Cardiac septum (tissue), 1 donor: ENCODE measurements at regions not wholly inside any gene's neighbourhood (a gene's known extent, or its start where the extent isn't known, plus 50 kb on each side); places are given as distances from the start of the nearest gene placed in this dataset.
"Not testable (repeated sequence)": the region's sequence is repeated elsewhere in the genome, so short reads cannot be mapped to it uniquely, and the experiment has no call there.

Experiments used
- DNase-seq: peaks from one replicate; pipeline ENCODE4 v3.0.0-alpha.2; 2020; ENCODE audit warnings: low spot score
- intact Hi-C: fragments of 100-400 bp; cut with DNase I; formaldehyde crosslinking; loops from one replicate; pipeline ENCODE4 v1.14.0; 2022
- donor health status: DM: no; HTN: no; CAD: no.

GRCh38 chr10:121373411-121373810 is 224.8 kb downstream of the FGFR2 start:
- DNase-seq, result no peak
- intact Hi-C loops, result no loop called here

DNA sequence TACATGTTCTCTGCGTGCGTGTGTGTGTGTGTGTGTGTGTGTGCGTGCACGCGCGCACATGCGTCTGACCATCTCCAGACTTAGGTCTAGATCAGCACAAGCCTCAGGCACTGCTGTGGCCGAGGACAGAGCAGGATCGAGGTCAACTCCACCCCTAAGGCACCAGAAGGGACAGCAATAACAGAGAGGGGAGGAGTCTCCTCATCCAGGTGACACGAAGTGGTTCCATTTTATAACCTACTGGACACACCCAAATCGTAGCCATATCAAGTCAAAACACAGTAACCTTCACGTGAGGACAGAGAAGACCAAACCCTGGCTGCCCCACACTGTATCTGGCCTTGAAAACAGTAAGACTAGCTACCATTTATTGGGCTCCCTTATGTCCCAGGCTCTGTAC is 224.1 kb downstream of the FGFR2 start:
- intact Hi-C loops, result no loop called here
- DNase-seq, result no peak

DNA sequence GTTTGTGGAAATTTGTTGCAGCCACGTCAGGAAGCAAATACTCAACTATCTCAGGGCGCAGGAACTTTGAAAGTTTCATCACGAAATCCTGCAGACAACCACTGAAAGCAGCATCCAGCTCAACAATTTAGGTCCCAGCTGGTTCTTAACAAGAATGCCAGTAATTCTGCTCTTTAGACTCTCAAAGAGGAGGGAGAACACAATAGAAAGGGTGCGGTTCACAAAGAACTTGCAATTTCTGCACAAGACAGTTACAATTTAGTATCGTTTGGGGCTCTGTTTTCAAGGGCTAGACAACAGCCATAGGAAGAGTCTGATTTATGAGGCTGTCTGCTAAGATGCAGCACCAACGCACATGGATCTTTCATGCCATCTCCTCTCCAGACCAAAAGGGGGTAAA is 223.1 kb downstream of the FGFR2 start:
- intact Hi-C loops, result no loop called here
- DNase-seq, result no peak

- no peak for DNase-seq
- intact Hi-C loops, result no loop called here
Observed at GRCh38 chr10:121378251-121378801, 219.9 kb downstream of the FGFR2 start.

- no peak for DNase-seq
- intact Hi-C loops, result no loop called here
Observed at GRCh38 chr10:121379013-121379412, 219.2 kb downstream of the FGFR2 start.

DNA sequence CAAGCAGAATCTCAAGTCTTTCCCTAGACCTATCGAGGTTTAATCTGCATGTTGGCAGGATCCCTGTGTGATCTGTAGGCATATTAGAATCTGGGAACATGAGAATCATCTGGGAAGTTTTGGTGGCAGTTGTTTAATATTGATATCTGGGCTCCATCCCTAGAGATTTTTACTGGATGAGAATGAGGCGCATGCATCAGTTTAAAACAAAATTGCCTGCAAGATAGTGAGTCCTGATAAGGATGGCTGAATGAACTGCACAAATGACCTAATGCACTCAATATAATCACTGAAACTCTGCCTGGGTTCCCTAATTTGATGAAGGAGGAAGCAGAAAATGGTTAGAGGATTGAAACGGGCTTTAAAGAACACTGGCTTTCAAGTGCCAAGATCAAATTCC is 218.0 kb downstream of the FGFR2 start:
- intact Hi-C loops, result no loop called here
- DNase-seq, result no peak

GRCh38 chr10:121382029-121382520 is 216.2 kb downstream of the FGFR2 start:
- DNase-seq, intact Hi-C loops: not testable (repeated sequence)

- intact Hi-C loops, result no loop called here
- no peak for DNase-seq
Observed at GRCh38 chr10:121385136-121385535, 213.1 kb downstream of the FGFR2 start.

DNA sequence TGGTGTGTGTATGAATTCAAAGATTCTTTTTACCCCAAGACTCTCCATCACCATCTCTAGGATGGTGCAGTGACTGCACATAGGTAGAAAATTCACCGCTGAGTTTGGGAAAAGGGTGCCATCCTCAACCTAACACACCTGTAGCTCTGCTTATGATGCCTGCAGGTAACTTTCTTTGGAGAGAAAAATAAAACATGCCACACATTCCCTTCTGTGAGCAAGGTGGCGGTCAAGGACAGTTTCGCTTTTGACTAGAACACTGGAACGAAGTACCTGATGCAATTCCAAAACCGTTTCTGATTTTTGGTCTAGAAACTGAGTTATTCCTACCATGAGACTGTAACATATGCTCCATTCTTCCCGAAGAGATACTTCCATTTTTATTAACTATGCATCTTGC is 205.6 kb downstream of the FGFR2 start:
- intact Hi-C loops, result no loop called here
- DNase-seq, result no peak

GRCh38 chr10:121393522-121393921 is 204.7 kb downstream of the FGFR2 start:
- DNase-seq, result no peak
- intact Hi-C loops, result no loop called here

GRCh38 chr10:121400507-121400906 is 197.7 kb downstream of the FGFR2 start:
- intact Hi-C loops, DNase-seq: not testable (repeated sequence)

- no peak for DNase-seq
- intact Hi-C loops, result no loop called here
Observed at GRCh38 chr10:121403527-121403926, 194.7 kb downstream of the FGFR2 start.

DNA sequence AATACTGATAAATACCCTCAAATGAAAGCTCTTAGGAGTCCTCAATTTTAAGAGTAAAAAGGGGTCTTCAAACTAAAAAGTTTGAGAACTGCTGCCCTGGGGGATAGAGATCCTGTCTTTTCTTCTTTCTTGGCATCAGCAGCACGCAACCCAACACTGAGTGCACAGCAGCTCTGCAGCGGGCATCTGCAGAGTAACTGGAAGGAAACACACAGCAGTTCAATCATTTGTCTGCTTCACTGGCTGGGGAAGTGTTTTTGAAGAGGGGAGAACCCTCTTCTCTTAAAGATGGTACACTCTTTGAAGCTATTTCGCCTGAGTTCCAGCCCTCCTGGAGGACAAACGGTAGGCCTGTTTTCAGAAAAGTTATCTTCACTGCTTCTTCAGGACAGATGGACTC is 193.6 kb downstream of the FGFR2 start:
- DNase-seq, result no peak
- intact Hi-C loops, result no loop called here

GRCh38 chr10:121405096-121405495 is 193.1 kb downstream of the FGFR2 start:
- DNase-seq, result no peak
- intact Hi-C loops, result no loop called here

DNA sequence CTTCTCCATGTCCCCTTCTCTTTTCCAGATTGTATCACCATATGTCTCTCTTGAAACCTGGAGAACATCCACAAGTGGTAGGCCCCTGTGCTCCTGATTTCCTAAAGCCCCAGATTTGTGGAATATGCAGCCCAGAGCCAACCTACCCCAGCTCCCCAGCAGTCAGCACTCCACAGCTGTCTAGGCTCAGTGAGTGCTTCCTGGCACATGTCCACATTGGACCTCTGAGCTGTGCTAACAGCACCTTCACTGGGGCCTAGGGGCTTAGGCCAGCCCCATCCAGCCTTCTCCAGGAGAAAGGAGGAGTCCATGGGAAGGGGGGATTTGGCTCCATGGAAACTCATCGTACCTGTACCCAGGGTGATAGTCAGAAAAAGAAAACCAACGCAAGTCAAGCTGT is 192.7 kb downstream of the FGFR2 start:
- intact Hi-C loops, result no loop called here
- DNase-seq, result no peak

DNA sequence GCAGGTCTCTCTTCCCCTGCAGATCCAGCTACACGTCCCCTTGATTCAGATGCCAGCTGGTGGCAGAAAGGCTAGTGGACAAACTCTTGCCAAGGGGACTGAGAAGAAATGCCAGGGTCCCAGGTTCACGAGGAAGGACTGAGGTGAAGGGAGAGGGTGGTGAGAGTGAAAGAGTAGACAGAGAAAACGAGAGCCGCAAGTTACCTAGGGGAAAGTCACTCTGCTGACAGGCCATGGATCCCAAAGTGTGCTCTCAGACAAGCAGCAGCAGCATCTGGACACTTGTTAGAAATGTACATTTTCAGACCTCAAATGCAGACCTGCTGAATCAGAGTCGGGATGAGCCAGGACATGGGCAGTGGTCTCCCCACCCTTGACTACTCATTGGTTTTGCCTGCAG is 192.3 kb downstream of the FGFR2 start:
- no peak for DNase-seq
- intact Hi-C loops, result no loop called here

- no peak for DNase-seq
- intact Hi-C loops, result no loop called here
Observed at GRCh38 chr10:121406823-121407545, 191.3 kb downstream of the FGFR2 start.

- intact Hi-C loops, result no loop called here
Observed at GRCh38 chr10:121409466-121410104, 188.7 kb downstream of the FGFR2 start.

DNA sequence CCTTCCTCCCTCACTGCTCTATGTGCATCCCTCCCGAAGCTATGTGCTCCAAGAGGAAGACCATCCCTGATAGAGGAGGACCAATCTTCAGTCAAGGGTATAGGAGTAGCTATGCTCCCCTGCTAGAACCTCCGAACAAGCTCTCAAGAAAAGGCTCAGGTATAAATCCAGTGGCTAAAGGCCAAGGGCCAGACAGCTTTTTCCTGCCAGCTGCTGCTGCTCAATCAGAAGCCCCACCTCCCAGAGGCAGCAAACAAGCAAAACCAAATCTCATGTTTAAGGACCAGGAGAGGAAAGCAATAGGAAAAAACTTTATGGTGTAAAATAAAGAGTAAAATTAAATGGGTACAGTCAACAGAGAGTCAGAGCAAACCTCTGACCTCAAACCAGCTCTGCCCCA is 187.2 kb downstream of the FGFR2 start:
- no peak for DNase-seq
- intact Hi-C loops, result no loop called here

More at GRCh38 chr10:121409466-121410104, 188.7 kb downstream of the FGFR2 start:
- no peak for DNase-seq

DNA sequence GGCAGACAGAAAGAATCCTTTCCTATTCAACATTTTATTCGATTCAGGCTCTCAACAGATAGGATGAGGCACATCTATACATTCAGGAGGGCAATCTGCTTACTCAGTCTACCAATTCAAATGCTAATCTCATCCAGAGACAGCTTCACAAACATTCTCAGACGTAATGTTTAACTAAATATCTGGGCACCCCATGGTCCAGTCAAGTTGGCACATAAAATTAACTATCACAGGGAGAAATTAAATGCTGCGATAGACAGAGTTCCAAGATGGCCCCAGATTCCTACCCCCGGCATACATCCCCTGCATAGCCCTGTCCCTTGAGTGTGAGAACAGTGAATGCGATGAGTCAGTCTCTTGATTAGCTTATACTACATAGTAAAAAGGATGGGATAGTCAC is 184.3 kb downstream of the FGFR2 start:
- no peak for DNase-seq
- intact Hi-C loops, result no loop called here
